ENCODE measurements at regions not wholly inside any gene's neighbourhood (a gene's known extent, or its start where the extent isn't known, plus 50 kb on each side); places are given as distances from the start of the nearest gene placed in this dataset.
A peak's percentile ranks its signal among the peaks of the same experiment; 100 is the strongest.

- no peaks in the 10 kb centered on the region for H3K36me3 ChIP-seq
- no peak for TF ChIP-seq EP300 (IDR thresholded peaks at IDR 0.05)
- no peak for TF ChIP-seq POLR2A (IDR thresholded peaks at IDR 0.05)
- TF ChIP-seq CTCF (IDR thresholded peaks at IDR 0.05) = no peak
- no peaks in the 10 kb centered on the region for H3K27me3 ChIP-seq
- DNase-seq (ENCODE audit: low spot score in 2 of 2) = no peak
- H3K27ac ChIP-seq = no peak overlapping the region
- 87 to 88% methylated on average over 5 of the region's 5 CpGs for WGBS, 2 donors
- H3K9me3 ChIP-seq = no peaks in the 10 kb centered on the region
- H3K4me1 ChIP-seq = peaks cover 0 to 16% (median 16%) of the 10 kb centered on the region in 4 donors
- H3K4me3 ChIP-seq = no peak overlapping the region
Measured at GRCh38 chr1:235925016-235925415, 58.3 kb upstream of the LYST start.

GRCh38 chr1:235923466-235924021, 56.8 kb upstream of the LYST start:
- H3K27me3 ChIP-seq = no peaks in the 10 kb centered on the region
- 58% methylated on average over 6 of the region's 6 CpGs for WGBS, 2 donors
- no peaks in the 10 kb centered on the region for H3K36me3 ChIP-seq
- TF ChIP-seq POLR2A (IDR thresholded peaks at IDR 0.05) = no peak
- no peak for TF ChIP-seq EP300 (IDR thresholded peaks at IDR 0.05)
- no peak for TF ChIP-seq CTCF (IDR thresholded peaks at IDR 0.05)
- no peak overlapping the region for H3K27ac ChIP-seq
- DNase-seq (ENCODE audit: low spot score in 2 of 2) = no peak
- no peaks in the 10 kb centered on the region for H3K9me3 ChIP-seq
- no peak overlapping the region for H3K4me3 ChIP-seq
- H3K4me1 ChIP-seq = peaks cover 0 to 31% (median 26%) of the 10 kb centered on the region in 4 donors

- H3K36me3 ChIP-seq = no peaks in the 10 kb centered on the region
- WGBS, 2 donors = 63 to 67% methylated on average over 11 of the region's 12 CpGs
- peaks cover 0 to 47% (median 40%) of the 10 kb centered on the region in 4 donors for H3K4me1 ChIP-seq
- peak overlapping the region in 2 of 4 donors; percentile 77 to 86 for H3K27ac ChIP-seq
- no peaks in the 10 kb centered on the region for H3K9me3 ChIP-seq
- no peak for TF ChIP-seq EP300 (IDR thresholded peaks at IDR 0.05)
- no peak for TF ChIP-seq POLR2A (IDR thresholded peaks at IDR 0.05)
- TF ChIP-seq CTCF (IDR thresholded peaks at IDR 0.05) = no peak
- H3K27me3 ChIP-seq = no peaks in the 10 kb centered on the region
- no peak overlapping the region for H3K4me3 ChIP-seq
- DNase-seq (ENCODE audit: low spot score in 2 of 2) = no peak
Measured at GRCh38 chr1:235920596-235921375, 54.1 kb upstream of the LYST start.

GRCh38 chr1:235919833-235920441, 53.2 kb upstream of the LYST start:
- DNase-seq (ENCODE audit: low spot score in 2 of 2) = no peak
- Histone ChIP-seq H3K27me3 (no peaks in the 10 kb centered on the region), H3K4me3 (no peak overlapping the region), H3K9me3 (no peaks in the 10 kb centered on the region), H3K36me3 (no peaks in the 10 kb centered on the region), H3K4me1 (peaks cover 0 to 47% (median 40%) of the 10 kb centered on the region in 4 donors), H3K27ac (peak overlapping the region in 2 of 4 donors; percentile 77 to 86)
- 56 to 67% methylated on average over 5 of the region's 5 CpGs for WGBS, 2 donors
- TF ChIP-seq CTCF (IDR thresholded peaks at IDR 0.05) (no peak), EP300 (IDR thresholded peaks at IDR 0.05) (no peak), POLR2A (IDR thresholded peaks at IDR 0.05) (no peak)

Data from tibial nerve (tissue), 4 donors.